ENCODE measurements at regions not wholly inside any gene's neighbourhood (a gene's known extent, or its start where the extent isn't known, plus 50 kb on each side); places are given as distances from the start of the nearest gene placed in this dataset.
A peak's percentile ranks its signal among the peaks of the same experiment; 100 is the strongest.

DNA sequence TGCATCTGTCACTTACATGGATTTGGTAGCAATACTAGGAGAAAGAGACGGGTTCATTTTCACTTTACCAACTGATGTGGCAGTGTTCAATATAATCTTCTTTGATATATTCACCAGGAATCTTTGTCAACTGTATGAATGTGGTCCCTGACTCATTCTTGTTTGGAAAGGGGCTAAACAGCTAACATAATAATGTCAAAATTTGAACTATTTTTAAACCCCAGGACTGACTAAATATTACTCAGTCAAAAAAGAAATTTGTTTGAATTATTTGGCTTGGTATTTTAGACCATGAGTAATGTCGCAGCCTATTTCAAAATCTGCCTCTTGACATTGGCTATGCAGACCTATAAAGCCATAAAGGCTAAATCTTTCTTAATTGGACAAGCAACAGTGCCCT lies 413.7 kb upstream of the RGPD4 start:
- Histone ChIP-seq H3K27me3 (no peaks in the 10 kb centered on the region), H3K4me1 (peaks cover 0 to 6% (median 0%) of the 10 kb centered on the region in 3 donors), H3K4me3 (no peak overlapping the region), H3K36me3 (no peaks in the 10 kb centered on the region), H3K9me3 (no peaks in the 10 kb centered on the region), H3K27ac (peak overlapping the region in 1 of 4 donors; percentile 4)
- TF ChIP-seq, protein P1, sequence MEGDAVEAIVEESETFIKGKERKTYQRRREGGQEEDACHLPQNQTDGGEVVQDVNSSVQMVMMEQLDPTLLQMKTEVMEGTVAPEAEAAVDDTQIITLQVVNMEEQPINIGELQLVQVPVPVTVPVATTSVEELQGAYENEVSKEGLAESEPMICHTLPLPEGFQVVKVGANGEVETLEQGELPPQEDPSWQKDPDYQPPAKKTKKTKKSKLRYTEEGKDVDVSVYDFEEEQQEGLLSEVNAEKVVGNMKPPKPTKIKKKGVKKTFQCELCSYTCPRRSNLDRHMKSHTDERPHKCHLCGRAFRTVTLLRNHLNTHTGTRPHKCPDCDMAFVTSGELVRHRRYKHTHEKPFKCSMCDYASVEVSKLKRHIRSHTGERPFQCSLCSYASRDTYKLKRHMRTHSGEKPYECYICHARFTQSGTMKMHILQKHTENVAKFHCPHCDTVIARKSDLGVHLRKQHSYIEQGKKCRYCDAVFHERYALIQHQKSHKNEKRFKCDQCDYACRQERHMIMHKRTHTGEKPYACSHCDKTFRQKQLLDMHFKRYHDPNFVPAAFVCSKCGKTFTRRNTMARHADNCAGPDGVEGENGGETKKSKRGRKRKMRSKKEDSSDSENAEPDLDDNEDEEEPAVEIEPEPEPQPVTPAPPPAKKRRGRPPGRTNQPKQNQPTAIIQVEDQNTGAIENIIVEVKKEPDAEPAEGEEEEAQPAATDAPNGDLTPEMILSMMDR (IDR thresholded peaks at IDR 0.05): no peak
- TF ChIP-seq POLR2A (IDR thresholded peaks at IDR 0.05): no peak
- intact Hi-C loops (cut with DNase I): no loop called here
- no peak for DNase-seq
- WGBS, 2 donors: 52 to 54% methylated on average over 2 of the region's 2 CpGs

- no peaks in the 10 kb centered on the region for H3K9me3 ChIP-seq
- TF ChIP-seq, protein P1 (IDR thresholded peaks at IDR 0.05): no peak
- TF ChIP-seq POLR2A (IDR thresholded peaks at IDR 0.05): no peak
- H3K36me3 ChIP-seq: no peaks in the 10 kb centered on the region
- intact Hi-C loops (cut with DNase I): no loop called here
- no peak overlapping the region for H3K4me3 ChIP-seq
- H3K4me1 ChIP-seq: peaks cover 0 to 6% (median 0%) of the 10 kb centered on the region in 3 donors
- H3K27ac ChIP-seq: no peak overlapping the region
- no peak for DNase-seq
- WGBS, 2 donors: 78 to 84% methylated on average over 3 to 4 of the region's 4 CpGs
- no peaks in the 10 kb centered on the region for H3K27me3 ChIP-seq
Measured at GRCh38 chr2:107414376-107414775, 412.3 kb upstream of the RGPD4 start.

DNA sequence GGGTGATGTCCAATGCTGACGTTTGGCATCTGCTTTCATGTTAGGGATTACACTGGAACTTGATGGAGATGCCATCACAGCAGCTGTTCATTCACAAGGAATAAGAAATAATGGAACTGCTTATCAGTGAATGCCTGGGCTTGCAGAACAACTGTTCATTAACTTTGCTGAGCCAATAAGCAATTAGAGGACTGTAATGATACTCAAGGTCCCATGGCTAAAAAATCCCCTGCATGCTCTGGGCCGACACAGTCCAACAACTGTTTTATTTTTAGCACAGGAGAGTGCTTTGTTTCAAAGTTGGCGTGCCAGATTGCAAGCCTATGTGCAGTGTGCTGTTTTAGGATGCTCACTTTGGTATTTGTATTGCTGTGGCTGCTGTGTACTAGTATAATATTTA lies 408.0 kb upstream of the RGPD4 start:
- TF ChIP-seq, protein P1 (IDR thresholded peaks at IDR 0.05): no peak
- no peak for TF ChIP-seq POLR2A (IDR thresholded peaks at IDR 0.05)
- Histone ChIP-seq H3K36me3 (no peaks in the 10 kb centered on the region), H3K9me3 (no peaks in the 10 kb centered on the region), H3K4me3 (no peak overlapping the region), H3K27ac (no peak overlapping the region), H3K27me3 (no peaks in the 10 kb centered on the region), H3K4me1 (no peaks in the 10 kb centered on the region)
- no peak for DNase-seq
- intact Hi-C loops (cut with DNase I): no loop called here
- 10 to 13% methylated on average over 3 of the region's 3 CpGs for WGBS, 2 donors

- TF ChIP-seq, protein P1 (IDR thresholded peaks at IDR 0.05): no peak
- no peak for TF ChIP-seq POLR2A (IDR thresholded peaks at IDR 0.05)
- intact Hi-C loops (cut with DNase I): no loop called here
- H3K4me3 ChIP-seq: no peak overlapping the region
- H3K27ac ChIP-seq: no peak overlapping the region
- H3K27me3 ChIP-seq: no peaks in the 10 kb centered on the region
- H3K4me1 ChIP-seq: no peaks in the 10 kb centered on the region
- H3K36me3 ChIP-seq: no peaks in the 10 kb centered on the region
- H3K9me3 ChIP-seq: no peaks in the 10 kb centered on the region
- no peak for DNase-seq
- 60 to 85% methylated on average over 1 of the region's 1 CpG for WGBS, 2 donors
Measured at GRCh38 chr2:107419191-107419590, 407.5 kb upstream of the RGPD4 start.

- H3K4me3 ChIP-seq: no peak overlapping the region
- WGBS, 2 donors: 63% methylated on average over 3 of the region's 3 CpGs
- no peaks in the 10 kb centered on the region for H3K9me3 ChIP-seq
- no peak for DNase-seq
- H3K36me3 ChIP-seq: no peaks in the 10 kb centered on the region
- no peaks in the 10 kb centered on the region for H3K4me1 ChIP-seq
- intact Hi-C loops (cut with DNase I): no loop called here
- no peaks in the 10 kb centered on the region for H3K27me3 ChIP-seq
- TF ChIP-seq POLR2A (IDR thresholded peaks at IDR 0.05): no peak
- TF ChIP-seq, protein P1 (IDR thresholded peaks at IDR 0.05): no peak
- H3K27ac ChIP-seq: no peak overlapping the region
Measured at GRCh38 chr2:107428781-107429180, 397.9 kb upstream of the RGPD4 start.

Measured in esophagus squamous epithelium (tissue), 5 donors.